Activated CD4-positive, alpha-beta T cell treated with anti-CD3 and anti-CD28 coated beads for 1 hour (primary cell): ENCODE measurements at regions not wholly inside any gene's neighbourhood (a gene's known extent, or its start where the extent isn't known, plus 50 kb on each side); places are given as distances from the start of the nearest gene placed in this dataset.
A peak's percentile ranks its signal among the peaks of the same experiment; 100 is the strongest.

Experiments used
- DNase-seq: peaks from one replicate; pipeline ENCODE4 v3.0.0-alpha.2; 2020

GRCh38 chr4:153142700-153143438 is 61.4 kb upstream of the TRIM2 start:
- peak; percentile 34 for DNase-seq

DNA sequence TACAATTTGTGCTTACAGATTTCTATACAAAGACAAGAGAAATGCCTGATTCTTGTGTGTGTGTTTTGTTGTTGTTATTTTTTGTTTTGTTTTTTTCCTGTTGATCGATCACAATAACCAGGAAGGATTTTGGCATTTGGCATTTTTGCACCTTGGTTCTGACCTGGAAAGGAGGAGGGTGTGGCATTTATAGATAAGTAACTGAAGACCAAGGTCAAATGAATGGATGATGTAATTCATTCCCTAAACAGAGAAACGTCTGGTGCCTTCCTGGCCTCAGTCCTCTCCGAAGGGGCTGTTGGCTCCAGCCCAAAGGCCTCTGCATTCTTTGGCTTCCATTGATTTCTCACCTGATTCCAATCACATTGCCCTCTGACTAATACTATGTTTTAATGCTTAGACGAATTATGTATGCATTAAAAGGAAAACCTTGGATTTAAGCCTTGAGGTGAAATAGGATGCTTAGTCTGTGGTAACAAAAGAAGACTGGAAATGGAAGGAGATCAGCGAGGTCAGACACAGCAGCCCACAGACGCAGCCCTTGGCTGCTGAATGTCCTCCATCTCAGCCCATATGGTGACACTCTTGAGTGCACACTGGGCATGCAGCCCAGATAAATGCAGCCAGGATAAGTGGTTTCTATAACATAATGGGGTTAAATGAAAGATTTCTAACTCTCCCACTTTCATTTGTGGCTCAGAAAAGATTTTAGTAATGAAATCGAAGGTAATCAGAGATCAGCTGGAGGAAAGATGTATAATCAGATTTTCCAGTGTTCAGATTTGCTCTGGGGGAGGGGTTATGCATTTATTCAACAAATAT is 60.5 kb upstream of the TRIM2 start:
- DNase-seq = no peak

- no peak for DNase-seq
Measured at GRCh38 chr4:153146031-153146430, 58.2 kb upstream of the TRIM2 start.

DNA sequence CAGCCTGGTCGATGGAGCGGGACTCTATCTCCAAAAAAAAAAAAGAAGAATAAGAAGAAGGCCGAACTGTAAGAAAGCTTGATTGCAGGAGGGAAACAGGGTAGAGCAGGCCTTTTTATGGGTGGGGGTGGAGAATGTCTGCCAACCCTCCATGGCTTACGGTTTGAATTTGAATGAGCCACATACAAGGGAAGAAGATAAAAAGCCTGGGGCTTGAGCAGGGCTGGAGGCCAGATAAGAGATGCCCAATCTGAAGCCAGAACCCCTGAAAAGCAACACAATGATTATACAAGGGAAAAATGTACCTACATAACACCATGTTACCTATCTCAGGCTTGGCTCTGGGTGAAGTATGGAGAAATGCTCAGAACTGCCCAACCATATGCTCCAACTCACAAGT is 57.3 kb upstream of the TRIM2 start:
- no peak for DNase-seq

DNA sequence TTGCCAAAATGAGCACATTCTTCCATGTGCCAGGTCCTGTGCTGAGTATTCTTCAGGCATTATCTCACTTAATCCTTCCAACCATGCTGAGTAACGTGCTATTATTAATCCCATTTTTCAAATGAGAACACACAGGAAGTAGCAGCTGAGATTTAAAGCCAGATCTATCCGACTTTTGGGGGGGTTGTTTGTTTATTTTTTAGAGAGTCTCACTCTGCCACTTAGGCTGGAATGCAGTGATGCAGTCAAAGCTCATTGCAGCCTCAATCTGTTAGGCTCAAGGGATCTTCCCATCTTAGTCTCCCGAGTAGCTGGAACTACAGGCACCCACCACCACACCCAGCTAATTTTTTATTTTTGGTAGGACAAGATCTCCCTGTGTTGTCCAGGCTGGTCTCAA is 55.5 kb upstream of the TRIM2 start:
- no peak for DNase-seq

GRCh38 chr4:153151535-153152455 is 52.4 kb upstream of the TRIM2 start:
- no peak for DNase-seq

DNA sequence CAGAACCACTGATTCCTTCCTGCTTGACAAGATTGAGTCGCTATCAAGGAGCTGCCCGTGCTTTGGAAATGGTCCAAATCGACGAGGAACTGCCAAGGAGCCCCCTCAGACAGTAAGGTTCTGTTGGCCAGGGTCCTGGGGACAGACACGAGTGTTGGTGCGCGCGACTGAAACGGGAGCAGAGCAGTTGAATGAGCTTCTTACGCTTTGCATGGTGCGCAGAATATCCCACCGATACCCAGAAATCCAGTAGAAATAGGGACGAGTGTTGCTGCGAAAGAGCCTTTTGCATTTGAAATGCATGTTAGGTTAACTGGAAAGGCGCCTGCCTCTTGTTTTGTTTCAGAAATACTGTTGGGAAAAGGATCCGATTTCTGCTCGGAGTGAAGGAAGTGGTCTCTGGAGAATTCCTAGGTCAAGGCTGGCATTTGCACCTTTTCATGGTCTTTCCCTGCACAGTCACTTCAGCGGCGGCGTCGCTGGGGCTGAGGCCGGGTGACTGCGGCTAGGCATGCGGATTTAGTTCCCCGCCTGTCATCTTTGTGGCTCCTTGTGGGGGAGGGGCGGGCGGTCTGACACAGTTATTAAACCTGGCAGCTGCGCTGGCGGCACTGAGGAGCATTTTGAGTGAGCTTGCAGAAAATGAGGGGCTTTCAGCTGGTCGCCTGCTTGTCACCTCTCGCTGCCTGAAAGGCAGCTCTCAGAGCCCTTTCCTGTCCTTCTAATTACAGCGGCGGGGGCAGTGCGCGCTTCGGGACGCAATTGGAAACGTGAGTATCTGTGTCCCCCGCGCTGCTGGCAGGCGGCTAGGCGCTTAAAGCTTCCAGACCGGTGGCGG is 51.5 kb upstream of the TRIM2 start:
- DNase-seq = peak; percentile 37

- peak; percentile 59 for DNase-seq
Measured at GRCh38 chr4:153153339-153153871, 50.8 kb upstream of the TRIM2 start.

DNA sequence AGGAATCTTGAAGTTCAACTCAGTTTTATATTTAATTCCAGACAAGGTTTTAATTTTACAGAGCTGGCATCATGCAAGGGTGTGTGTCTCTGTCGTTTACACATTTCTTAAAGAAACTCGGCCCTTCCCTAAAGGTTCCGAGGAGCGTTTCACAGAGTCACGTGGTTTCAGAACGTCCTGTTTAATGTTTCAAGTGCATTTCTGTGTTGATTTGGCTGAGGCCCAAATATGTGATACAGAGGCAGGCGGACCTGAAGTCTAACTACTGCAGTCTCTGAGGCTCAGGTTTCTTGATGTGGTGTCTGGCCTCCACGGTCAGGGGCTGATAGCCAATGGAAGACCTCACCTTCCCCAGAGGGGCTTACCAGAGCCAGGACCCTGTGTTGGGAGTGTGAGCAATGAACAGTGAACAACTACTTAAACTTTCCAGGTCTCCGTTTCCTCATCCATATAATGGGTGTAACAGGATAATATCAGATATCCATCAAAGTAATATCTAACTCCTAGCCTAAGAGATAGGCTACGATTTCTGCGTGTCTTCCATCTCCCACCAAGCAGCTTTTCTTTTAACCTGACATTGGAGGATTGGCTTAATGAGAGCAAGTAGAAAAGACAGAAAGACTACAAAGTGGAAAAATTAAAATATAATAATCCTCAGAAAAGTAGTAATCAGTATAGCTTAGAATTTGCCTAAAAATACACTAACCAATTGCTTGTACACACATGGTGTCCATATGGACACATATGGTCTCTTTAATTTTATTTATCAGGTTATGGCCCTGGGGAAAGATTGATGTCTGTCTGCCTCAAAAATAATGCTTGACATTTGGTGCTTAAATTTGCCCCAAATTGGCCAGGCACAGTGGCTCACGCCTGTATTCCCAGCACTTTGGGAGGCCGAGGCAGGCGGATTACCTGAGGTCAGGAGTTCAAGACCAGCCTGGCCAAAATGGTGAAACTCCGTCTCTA is 50.0 kb upstream of the TRIM2 start:
- DNase-seq = no peak
